ENCODE measurements at regions not wholly inside any gene's neighbourhood (a gene's known extent, or its start where the extent isn't known, plus 50 kb on each side); places are given as distances from the start of the nearest gene placed in this dataset.

GRCh38 chr9:80522465-80522864, 950.7 kb downstream of the TLE4 start:
- no peak for TF ChIP-seq CTCF (conservative IDR thresholded peaks at IDR 0.05; ENCODE audit: low read length)
- no peak for TF ChIP-seq EZH2phosphoT487 (IDR thresholded peaks at IDR 0.05; ENCODE audit: borderline replicate concordance)

Data from Loucy (cell line).